GM10266 (cell line): ENCODE measurements at regions not wholly inside any gene's neighbourhood (a gene's known extent, or its start where the extent isn't known, plus 50 kb on each side); places are given as distances from the start of the nearest gene placed in this dataset.
"Not testable (repeated sequence)": the region's sequence is repeated elsewhere in the genome, so short reads cannot be mapped to it uniquely, and the experiment has no call there.

Experiments
- DNase-seq: peaks from one replicate; pipeline ENCODE4 v3.0.0; 2012; ENCODE audit errors: extremely low spot score
- TF ChIP-seq, protein P1 (sequence below): IDR thresholded peaks from 2 replicates; pipeline ENCODE4 v1.5.1; 2012; ENCODE audit warnings: mild to moderate bottlenecking, low read depth; ENCODE audit not compliant: control insufficient read depth, insufficient read depth; ENCODE audit errors: missing control alignments

DNA sequence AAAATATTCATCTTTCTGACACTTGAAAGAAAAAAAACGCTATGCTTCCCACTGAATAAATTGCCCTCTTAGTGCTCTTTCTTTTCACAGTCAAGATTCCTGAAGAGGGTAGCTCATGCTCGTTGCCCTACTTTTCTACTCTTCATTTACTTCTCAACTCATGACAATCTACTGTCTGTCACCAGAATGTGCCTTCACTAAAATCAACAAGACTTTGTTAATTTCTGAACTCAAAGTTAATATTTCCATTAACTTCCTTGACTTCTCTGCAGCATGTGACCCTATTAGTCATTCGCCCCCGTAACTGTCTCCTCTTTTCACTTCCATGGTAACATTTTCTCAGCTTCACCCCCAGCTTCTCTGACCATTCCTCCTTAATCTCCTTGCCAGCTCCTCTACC lies 98.9 kb upstream of the MAPRE2 start:
- DNase-seq = no peak
- TF ChIP-seq, protein P1, sequence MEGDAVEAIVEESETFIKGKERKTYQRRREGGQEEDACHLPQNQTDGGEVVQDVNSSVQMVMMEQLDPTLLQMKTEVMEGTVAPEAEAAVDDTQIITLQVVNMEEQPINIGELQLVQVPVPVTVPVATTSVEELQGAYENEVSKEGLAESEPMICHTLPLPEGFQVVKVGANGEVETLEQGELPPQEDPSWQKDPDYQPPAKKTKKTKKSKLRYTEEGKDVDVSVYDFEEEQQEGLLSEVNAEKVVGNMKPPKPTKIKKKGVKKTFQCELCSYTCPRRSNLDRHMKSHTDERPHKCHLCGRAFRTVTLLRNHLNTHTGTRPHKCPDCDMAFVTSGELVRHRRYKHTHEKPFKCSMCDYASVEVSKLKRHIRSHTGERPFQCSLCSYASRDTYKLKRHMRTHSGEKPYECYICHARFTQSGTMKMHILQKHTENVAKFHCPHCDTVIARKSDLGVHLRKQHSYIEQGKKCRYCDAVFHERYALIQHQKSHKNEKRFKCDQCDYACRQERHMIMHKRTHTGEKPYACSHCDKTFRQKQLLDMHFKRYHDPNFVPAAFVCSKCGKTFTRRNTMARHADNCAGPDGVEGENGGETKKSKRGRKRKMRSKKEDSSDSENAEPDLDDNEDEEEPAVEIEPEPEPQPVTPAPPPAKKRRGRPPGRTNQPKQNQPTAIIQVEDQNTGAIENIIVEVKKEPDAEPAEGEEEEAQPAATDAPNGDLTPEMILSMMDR = no peak

DNA sequence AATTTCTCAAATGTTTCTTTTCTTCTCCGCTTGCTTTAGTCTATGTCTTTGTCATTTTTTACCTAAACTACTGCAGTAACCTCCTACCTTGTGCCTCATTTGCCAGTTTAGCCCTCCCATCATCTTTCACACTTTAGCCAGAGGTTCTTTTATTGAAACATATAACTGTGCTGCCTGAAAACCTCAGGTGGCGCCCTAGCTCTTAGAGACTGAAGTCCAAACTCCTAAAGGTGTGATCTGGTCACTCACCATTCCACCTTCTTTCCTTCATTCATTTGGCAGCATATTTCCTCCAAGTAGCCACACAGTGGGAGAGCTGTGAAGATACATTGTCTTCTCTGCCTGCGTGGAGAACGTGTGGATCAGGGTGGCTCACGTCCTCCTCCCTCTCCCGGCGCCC lies 98.2 kb upstream of the MAPRE2 start:
- DNase-seq = no peak
- TF ChIP-seq, protein P1 = no peak

DNA sequence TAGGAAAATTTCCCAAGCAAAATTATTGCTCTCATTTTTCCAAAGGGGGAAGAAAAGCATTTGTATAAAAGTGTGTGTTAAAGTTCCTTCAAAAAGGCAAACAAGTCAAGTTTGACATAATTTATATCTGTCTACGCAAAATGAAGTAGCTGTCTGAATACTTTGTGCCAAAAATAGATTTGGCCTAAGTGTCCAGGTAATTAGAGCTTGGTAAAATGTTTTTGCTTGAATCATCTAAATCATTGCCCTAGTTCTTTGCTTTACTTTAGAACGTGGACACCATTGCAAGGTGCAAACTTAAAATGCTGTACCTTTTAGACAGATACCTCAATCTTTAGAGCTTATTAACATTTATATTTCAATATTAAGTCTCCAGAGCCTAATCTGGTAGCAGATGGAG lies 97.6 kb upstream of the MAPRE2 start:
- TF ChIP-seq, protein P1 = no peak
- no peak for DNase-seq

DNA sequence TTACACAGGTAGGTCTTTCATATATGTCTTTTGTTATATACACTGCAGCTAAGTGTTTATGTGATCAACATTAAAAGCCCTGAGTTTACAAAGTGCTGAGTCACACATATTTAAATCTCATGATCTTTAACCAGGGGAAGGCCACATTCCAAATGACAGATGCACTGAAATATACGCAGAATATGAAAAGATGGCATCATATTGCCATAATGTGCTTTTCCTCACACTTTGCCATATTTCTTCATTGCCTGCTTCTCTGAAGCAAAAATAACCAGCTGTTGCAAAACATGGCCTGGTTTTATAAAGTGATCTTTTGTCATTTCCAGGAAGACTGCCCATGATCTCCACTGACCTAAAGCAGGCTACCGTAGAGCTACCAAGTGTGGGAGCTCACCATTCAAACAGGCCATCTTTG lies 93.5 kb upstream of the MAPRE2 start:
- DNase-seq = no peak
- TF ChIP-seq, protein P1 = no peak

DNA sequence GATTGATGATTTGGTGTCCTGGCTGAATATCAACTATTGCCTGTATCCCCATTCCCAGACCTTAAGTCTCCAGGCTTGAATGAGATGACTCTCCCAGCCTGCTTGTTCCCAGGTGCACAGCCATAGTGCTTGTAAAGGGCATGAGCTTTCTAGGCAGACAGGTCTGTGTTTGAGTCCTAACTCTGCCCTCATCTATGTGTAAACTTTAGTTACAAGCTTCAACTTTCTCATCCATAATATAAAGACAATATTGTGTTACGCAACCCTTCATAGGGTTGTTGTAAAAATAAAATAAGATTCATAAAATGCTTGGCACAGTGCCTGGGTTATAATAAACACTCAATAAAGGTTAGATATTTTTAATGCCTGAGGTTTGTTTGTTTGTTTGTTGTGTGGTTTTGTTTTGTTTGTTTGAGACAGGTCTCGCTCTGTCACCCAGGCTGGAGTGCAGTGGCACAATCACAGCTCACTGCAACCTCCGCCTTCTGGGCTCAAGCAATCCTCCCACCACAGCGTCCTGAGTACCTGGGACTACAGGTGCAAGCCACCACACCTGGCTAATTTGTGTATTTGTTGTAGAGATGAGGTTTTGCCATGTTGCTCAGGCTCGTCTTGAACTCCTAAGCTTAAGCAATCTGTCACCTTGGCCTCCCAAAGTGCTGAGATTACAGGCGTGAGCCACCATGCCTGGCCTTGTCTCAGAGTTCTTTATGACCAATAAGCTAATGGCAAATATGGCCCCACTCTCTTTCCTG lies 89.4 kb upstream of the MAPRE2 start:
- TF ChIP-seq, protein P1 = no peak
- no peak for DNase-seq

DNA sequence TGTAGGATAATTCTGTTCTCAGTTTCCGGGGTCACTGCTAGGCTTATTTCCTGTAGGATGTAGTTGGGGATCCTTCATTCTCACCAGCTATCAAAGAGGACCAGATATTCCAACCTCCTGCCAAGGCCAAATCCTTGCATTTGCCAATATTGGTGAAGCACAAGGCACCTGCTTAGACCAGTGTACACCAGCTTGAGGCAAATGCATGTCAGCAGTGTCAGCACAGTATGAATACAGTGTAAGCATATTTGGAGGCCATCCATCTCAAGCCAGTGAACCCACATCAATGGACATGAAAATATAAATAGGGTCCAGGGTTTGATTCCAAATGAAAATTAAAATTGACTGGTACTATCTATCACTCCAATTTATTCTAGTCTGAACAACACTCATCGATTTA lies 88.0 kb upstream of the MAPRE2 start:
- no peak for DNase-seq
- TF ChIP-seq, protein P1 = no peak

DNA sequence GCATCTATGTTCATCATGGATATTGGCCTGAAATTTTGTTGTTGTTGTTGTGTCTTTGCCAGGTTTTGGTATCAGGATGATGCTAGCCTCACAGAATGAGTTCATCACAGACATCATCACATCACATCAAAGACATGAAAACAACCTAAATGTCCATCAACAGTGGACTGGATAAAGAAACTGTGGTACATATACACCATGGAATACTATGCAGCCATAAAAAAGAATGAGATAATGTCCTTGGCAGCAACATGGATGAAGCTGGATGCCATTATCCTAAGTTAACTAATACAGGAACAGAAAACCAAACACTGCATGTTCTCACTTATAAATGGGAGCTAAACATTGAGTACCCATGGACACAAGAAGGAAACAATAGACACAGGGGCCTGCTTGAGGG lies 85.7 kb upstream of the MAPRE2 start:
- DNase-seq = not testable (repeated sequence)

DNA sequence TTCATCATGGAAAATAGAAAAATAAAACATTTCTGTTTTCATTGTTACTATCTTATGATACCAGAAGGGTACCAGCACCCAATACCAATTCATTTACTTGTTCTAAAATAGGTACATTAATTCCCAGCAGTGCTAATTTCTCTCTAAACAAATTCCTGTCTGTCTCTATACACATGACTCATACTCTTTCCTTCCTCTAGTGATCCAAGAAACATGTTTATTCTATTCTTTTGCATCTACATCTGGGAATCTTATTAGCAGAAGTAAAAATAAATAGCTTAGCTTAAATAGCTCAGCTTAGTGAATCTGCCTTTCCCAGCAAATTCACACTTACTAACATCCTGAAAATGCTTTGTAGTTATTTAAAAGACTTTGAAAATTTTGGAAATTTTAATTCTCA lies 84.5 kb upstream of the MAPRE2 start:
- DNase-seq = no peak
- TF ChIP-seq, protein P1 = no peak
